ENCODE measurements at regions not wholly inside any gene's neighbourhood (a gene's known extent, or its start where the extent isn't known, plus 50 kb on each side); places are given as distances from the start of the nearest gene placed in this dataset.
A peak's percentile ranks its signal among the peaks of the same experiment; 100 is the strongest.

GRCh38 chr1:30607723-30608122 lies 115.7 kb downstream of the MATN1 start:
- DNase-seq: no peak

- DNase-seq: no peak
Measured at GRCh38 chr1:30606166-30606565, 117.2 kb downstream of the MATN1 start.

- DNase-seq: no peak
Measured at GRCh38 chr1:30605441-30605920, 117.9 kb downstream of the MATN1 start.

GRCh38 chr1:30604801-30605440 lies 118.5 kb downstream of the MATN1 start:
- no peak for DNase-seq

DNA sequence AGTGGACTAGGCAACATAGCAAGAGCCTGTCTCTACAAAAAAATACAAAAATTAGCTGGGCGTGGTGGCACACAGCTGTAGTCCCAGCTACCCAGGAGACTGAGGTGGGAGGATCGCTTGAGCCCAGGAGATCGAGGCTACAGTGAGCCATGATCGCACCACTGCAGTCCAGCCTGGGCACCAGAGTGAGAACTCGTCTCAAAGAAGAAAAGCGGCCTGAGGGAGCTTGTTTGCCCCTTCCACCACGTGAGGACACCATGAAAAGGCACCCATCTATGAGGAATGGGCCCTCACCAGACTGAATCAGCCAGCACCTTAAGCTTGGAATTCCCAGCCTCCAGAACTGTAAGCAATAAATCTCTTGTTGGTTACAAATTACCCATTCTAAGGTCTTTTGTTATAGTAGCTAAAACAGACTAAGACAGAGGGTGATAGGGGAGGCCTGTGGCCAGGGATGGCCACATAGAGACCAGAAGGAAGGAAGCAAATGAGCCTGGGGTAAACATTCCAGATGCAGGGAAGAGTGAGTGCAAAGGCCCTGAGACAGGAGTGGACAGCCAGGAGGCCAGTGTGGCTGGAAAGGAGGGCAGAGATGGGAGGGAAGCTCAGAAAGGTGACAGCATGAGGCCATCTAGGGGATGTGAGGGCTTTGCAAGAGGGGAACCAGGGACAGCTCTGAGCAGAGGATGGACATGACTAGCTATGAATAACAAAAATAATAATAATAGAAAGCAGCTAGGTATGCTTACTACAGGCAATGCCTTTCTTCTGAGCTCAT lies 120.1 kb downstream of the MATN1 start:
- DNase-seq: no peak

GRCh38 chr1:30601316-30602085 lies 121.9 kb downstream of the MATN1 start:
- DNase-seq: no peak

- DNase-seq: no peak
Measured at GRCh38 chr1:30600706-30601105, 122.7 kb downstream of the MATN1 start.

GRCh38 chr1:30600258-30600657 lies 123.1 kb downstream of the MATN1 start:
- DNase-seq: no peak

- DNase-seq: no peak
Measured at GRCh38 chr1:30599721-30600120, 123.7 kb downstream of the MATN1 start.

- DNase-seq: no peak
Measured at GRCh38 chr1:30598571-30599114, 124.7 kb downstream of the MATN1 start.

- no peak for DNase-seq
Measured at GRCh38 chr1:30597711-30598110, 125.7 kb downstream of the MATN1 start.

DNA sequence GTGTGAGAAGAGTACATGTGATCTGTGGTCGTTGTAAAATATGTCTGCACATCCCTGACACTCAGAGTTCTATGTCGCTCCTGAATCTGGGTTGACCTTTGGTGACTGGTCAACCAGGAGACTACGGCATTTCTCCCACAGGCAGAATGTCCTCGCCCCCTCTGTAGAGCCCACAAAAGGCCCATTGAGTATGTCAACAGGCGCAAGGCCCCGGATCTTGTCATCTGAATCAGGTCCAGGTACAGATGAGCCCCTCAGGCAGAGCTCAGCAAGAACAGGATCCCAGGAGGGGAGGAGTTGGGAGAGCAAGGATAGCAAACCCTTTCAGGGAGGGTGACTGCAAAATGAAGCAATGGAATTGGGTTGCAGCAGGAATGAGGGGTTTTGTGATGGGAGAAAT lies 126.5 kb downstream of the MATN1 start:
- DNase-seq: no peak

GRCh38 chr1:30596470-30596869 lies 126.9 kb downstream of the MATN1 start:
- DNase-seq: no peak

- DNase-seq: no peak
Measured at GRCh38 chr1:30589083-30589482, 134.3 kb downstream of the MATN1 start.

GRCh38 chr1:30588311-30589073 lies 134.9 kb downstream of the MATN1 start:
- no peak for DNase-seq

DNA sequence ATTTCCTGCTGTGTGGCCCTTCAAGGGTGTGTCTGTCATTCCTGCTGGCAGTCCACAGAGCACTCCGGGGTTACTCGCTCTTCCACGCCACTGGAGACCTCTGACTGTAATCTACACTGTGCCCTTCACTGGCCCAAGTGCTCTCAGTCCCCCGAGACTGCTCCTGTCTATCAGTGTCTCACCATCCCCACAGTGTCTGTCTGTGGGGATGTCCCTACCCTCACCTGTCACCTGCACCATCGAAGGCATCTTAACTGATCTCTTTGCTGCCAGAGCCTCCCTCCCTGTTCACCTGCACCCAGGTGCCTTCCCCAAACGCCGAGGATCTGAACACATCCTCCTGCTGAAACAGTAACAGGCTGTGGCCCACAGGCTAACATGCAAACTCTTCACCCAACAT lies 136.7 kb downstream of the MATN1 start:
- DNase-seq: no peak

- no peak for DNase-seq
Measured at GRCh38 chr1:30579580-30579979, 143.8 kb downstream of the MATN1 start.

- DNase-seq: no peak
Measured at GRCh38 chr1:30575066-30575465, 148.3 kb downstream of the MATN1 start.

- no peak for DNase-seq
Measured at GRCh38 chr1:30572192-30572591, 151.2 kb downstream of the MATN1 start.

- peak; percentile 33 for DNase-seq
Measured at GRCh38 chr1:30571380-30571779, 152.0 kb downstream of the MATN1 start.

- DNase-seq: no peak
Measured at GRCh38 chr1:30569384-30569783, 154.0 kb downstream of the MATN1 start.

DNA sequence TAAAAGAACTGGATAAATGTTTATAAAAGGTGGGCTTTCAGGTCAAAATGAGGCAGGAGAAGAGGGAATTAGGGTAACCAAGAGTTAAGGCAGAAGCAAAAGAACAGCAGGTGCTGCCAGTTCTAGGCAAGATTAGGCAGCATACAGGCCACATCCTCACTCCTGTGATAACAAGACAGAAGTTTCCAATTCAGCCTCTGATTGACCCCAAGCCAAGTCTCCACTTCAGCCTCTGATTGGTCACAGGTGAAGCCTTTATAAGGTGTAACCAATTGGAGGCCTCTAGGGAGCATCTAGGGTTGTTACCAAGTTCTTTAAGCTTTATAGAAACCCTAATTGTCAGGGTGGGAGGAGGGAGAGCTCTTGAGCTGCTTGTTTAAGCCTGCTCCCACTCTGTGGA lies 160.8 kb downstream of the MATN1 start:
- DNase-seq: no peak

DNA sequence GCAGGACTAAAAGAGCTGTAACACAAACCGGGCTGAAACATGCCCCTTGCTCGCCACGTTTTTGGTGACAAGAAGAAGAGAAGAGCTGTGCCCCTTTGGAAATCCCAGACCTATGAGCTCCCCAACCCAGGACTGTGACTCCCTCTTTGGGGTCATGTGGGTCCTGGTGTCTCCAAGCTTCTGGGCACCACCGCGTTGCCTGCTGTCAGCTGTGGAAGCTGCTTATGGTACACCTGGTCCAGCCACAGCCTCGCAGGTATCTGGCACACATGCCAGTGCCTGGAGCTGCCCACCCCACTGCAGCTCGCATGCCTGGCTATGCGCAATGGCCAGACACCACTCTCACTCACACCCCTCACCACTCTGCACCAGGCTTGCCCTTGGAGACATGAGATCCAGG lies 171.8 kb downstream of the MATN1 start:
- no peak for DNase-seq

Data from NCI-H524 treated with DMSO at 0.1 percent for 48 hours (cell line).